ENCODE measurements at regions not wholly inside any gene's neighbourhood (a gene's known extent, or its start where the extent isn't known, plus 50 kb on each side); places are given as distances from the start of the nearest gene placed in this dataset.
"Not testable (repeated sequence)": the region's sequence is repeated elsewhere in the genome, so short reads cannot be mapped to it uniquely, and the experiment has no call there.

- Histone ChIP-seq H3K27me3 (replicated peaks; ENCODE audit: control insufficient read depth, insufficient read depth, low read length) (no peaks in the 10 kb centered on the region), H3K36me3 (ENCODE audit: control insufficient read depth, insufficient read depth, low read length) (no peaks in the 10 kb centered on the region), H3K4me3 (replicated peaks; ENCODE audit: low read depth, low read length) (no peak overlapping the region)
- TF ChIP-seq CTCF (IDR thresholded peaks at IDR 0.05; ENCODE audit: insufficient read depth, low read length, poor library complexity, severe bottlenecking), result no peak
- DNase-seq (ENCODE audit: extremely low read depth, insufficient read length), result no peak
Observed at GRCh38 chr6:91057689-91058088, 470.8 kb upstream of the MAP3K7 start.

- H3K27me3 ChIP-seq (replicated peaks; ENCODE audit: control insufficient read depth, insufficient read depth, low read length), result no peaks in the 10 kb centered on the region
- no peak for TF ChIP-seq CTCF (IDR thresholded peaks at IDR 0.05; ENCODE audit: insufficient read depth, low read length, poor library complexity, severe bottlenecking)
- H3K36me3 ChIP-seq (ENCODE audit: control insufficient read depth, insufficient read depth, low read length), result no peaks in the 10 kb centered on the region
- DNase-seq (ENCODE audit: extremely low read depth, insufficient read length), result no peak
- H3K4me3 ChIP-seq (replicated peaks; ENCODE audit: low read depth, low read length), result no peak overlapping the region
Observed at GRCh38 chr6:91055959-91056358, 469.1 kb upstream of the MAP3K7 start.

- not testable (repeated sequence) for H3K4me3 ChIP-seq (replicated peaks; ENCODE audit: low read depth, low read length); H3K27me3 ChIP-seq (replicated peaks; ENCODE audit: control insufficient read depth, insufficient read depth, low read length); H3K36me3 ChIP-seq (ENCODE audit: control insufficient read depth, insufficient read depth, low read length); DNase-seq (ENCODE audit: extremely low read depth, insufficient read length)
Observed at GRCh38 chr6:91052473-91053450, 465.9 kb upstream of the MAP3K7 start.

GRCh38 chr6:91045161-91045560, 458.3 kb upstream of the MAP3K7 start:
- TF ChIP-seq CTCF (IDR thresholded peaks at IDR 0.05; ENCODE audit: insufficient read depth, low read length, poor library complexity, severe bottlenecking), result no peak
- H3K4me3 ChIP-seq (replicated peaks; ENCODE audit: low read depth, low read length), result no peak overlapping the region
- DNase-seq (ENCODE audit: extremely low read depth, insufficient read length), result no peak

GRCh38 chr6:91043751-91044150, 456.9 kb upstream of the MAP3K7 start:
- Histone ChIP-seq H3K4me3 (replicated peaks; ENCODE audit: low read depth, low read length) (no peak overlapping the region), H3K27me3 (replicated peaks; ENCODE audit: control insufficient read depth, insufficient read depth, low read length) (no peaks in the 10 kb centered on the region), H3K36me3 (ENCODE audit: control insufficient read depth, insufficient read depth, low read length) (no peaks in the 10 kb centered on the region)
- no peak for TF ChIP-seq CTCF (IDR thresholded peaks at IDR 0.05; ENCODE audit: insufficient read depth, low read length, poor library complexity, severe bottlenecking)
- DNase-seq (ENCODE audit: extremely low read depth, insufficient read length), result no peak

More at GRCh38 chr6:91045161-91045560, 458.3 kb upstream of the MAP3K7 start:
- Histone ChIP-seq H3K36me3 (ENCODE audit: control insufficient read depth, insufficient read depth, low read length) (no peaks in the 10 kb centered on the region), H3K27me3 (replicated peaks; ENCODE audit: control insufficient read depth, insufficient read depth, low read length) (no peaks in the 10 kb centered on the region)

- TF ChIP-seq CTCF (IDR thresholded peaks at IDR 0.05; ENCODE audit: insufficient read depth, low read length, poor library complexity, severe bottlenecking), result no peak
- no peaks in the 10 kb centered on the region for H3K27me3 ChIP-seq (replicated peaks; ENCODE audit: control insufficient read depth, insufficient read depth, low read length)
- no peaks in the 10 kb centered on the region for H3K36me3 ChIP-seq (ENCODE audit: control insufficient read depth, insufficient read depth, low read length)
- no peak for DNase-seq (ENCODE audit: extremely low read depth, insufficient read length)
- H3K4me3 ChIP-seq (replicated peaks; ENCODE audit: low read depth, low read length), result no peak overlapping the region
Observed at GRCh38 chr6:91042656-91043055, 455.8 kb upstream of the MAP3K7 start.
